PC-3 (cell line): ENCODE measurements at regions not wholly inside any gene's neighbourhood (a gene's known extent, or its start where the extent isn't known, plus 50 kb on each side); places are given as distances from the start of the nearest gene placed in this dataset.

Experiments used
- CTCF ChIP-seq: fragments of 300-600 bp; sonication (generic); conservative IDR thresholded peaks from 2 replicates; pipeline ENCODE4 v1.5.1; 2017; ENCODE audit warnings: antibody characterized with exemption, low read depth, mild to moderate bottlenecking, low read length
- EZH2 ChIP-seq: fragments of 300-600 bp; sonication (generic); IDR thresholded peaks from one replicate; pipeline ENCODE4 v1.6.1; 2017; ENCODE audit warnings: antibody characterized with exemption, mild to moderate bottlenecking, low read length; ENCODE audit not compliant: unreplicated experiment
- EZH2phosphoT487 ChIP-seq: fragments of 300-600 bp; sonication (generic); IDR thresholded peaks from 2 replicates; pipeline ENCODE4 v1.6.1; 2018; ENCODE audit warnings: mild to moderate bottlenecking, antibody characterized with exemption, low read length, borderline replicate concordance

GRCh38 chr22:22113701-22114100 is 130.9 kb upstream of the VPREB1 start:
- TF ChIP-seq CTCF: no peak
- TF ChIP-seq EZH2: no peak
- TF ChIP-seq EZH2phosphoT487: no peak
